ENCODE measurements at regions not wholly inside any gene's neighbourhood (a gene's known extent, or its start where the extent isn't known, plus 50 kb on each side); places are given as distances from the start of the nearest gene placed in this dataset.

DNA sequence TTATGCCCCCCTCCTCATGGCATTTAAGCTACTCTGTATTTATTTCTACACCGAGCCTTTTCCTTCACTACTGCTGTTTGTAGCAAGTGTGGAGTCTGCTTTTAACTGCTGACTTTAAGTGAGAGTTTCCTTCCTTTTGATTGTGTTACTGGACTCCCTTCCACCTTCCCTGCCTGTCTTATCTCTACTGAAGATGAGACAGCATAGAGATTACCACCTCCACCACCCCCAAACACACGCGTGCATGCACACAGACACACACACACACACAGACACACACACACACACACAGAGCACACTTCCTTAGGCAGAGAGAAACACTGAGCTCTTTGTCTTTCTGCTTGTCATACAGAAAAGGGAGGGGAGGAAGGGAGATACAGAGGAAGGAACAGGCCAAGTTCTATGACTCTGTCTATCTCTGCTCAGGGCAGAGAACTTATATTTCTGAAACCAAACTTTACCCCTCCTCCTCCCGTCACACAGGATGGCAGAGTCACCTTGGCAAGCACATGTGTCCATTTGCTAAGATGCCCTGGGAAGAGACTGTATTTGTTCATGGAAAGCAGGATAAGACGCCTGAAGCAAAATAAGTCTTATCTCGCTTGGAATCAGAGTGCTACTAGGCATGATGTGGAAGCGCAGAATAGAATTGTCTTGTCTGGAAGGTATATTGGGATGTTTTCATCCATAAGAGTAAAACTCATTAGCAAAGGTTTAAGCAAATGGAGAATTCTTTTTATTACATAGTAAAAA is 81.8 kb upstream of the CAV2 start:
- TF ChIP-seq, protein P1, sequence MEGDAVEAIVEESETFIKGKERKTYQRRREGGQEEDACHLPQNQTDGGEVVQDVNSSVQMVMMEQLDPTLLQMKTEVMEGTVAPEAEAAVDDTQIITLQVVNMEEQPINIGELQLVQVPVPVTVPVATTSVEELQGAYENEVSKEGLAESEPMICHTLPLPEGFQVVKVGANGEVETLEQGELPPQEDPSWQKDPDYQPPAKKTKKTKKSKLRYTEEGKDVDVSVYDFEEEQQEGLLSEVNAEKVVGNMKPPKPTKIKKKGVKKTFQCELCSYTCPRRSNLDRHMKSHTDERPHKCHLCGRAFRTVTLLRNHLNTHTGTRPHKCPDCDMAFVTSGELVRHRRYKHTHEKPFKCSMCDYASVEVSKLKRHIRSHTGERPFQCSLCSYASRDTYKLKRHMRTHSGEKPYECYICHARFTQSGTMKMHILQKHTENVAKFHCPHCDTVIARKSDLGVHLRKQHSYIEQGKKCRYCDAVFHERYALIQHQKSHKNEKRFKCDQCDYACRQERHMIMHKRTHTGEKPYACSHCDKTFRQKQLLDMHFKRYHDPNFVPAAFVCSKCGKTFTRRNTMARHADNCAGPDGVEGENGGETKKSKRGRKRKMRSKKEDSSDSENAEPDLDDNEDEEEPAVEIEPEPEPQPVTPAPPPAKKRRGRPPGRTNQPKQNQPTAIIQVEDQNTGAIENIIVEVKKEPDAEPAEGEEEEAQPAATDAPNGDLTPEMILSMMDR (IDR thresholded peaks at IDR 0.05): no peak
- no peak for TF ChIP-seq POLR2A (IDR thresholded peaks at IDR 0.05)

Data from uterus (tissue), 2 donors.